MM.1S (cell line): ENCODE measurements at regions not wholly inside any gene's neighbourhood (a gene's known extent, or its start where the extent isn't known, plus 50 kb on each side); places are given as distances from the start of the nearest gene placed in this dataset.

Source experiments
- DNase-seq: peaks from one replicate; pipeline ENCODE4 v3.0.0-alpha.2; 2015
- H2AFZ ChIP-seq: fragments of 300-600 bp; sonication (generic); 2 replicates; pipeline ENCODE4 v1.6.0; 2016; ENCODE audit warnings: antibody characterized with exemption, low read length
- H3F3A ChIP-seq: fragments of 300-600 bp; sonication (generic); 2 replicates; pipeline ENCODE4 v1.6.1; 2016; ENCODE audit warnings: mild to moderate bottlenecking, antibody characterized with exemption, low read length, moderate library complexity, mixed read lengths; ENCODE audit not compliant: insufficient read depth
- H3K27ac ChIP-seq: fragments of 300-600 bp; sonication (generic); 2 replicates; pipeline ENCODE4 v1.5.1; 2016; ENCODE audit warnings: mild to moderate bottlenecking, low read length
- H3K27me3 ChIP-seq: fragments of 300-600 bp; sonication (generic); replicated peaks from 2 replicates; pipeline ENCODE4 v1.6.0; 2016; ENCODE audit warnings: low read length; ENCODE audit not compliant: insufficient read depth
- H3K36me3 ChIP-seq: fragments of 300-600 bp; sonication (generic); replicated peaks from 2 replicates; pipeline ENCODE4 v1.6.1; 2016; ENCODE audit warnings: mild to moderate bottlenecking, low read length, mixed read lengths; ENCODE audit not compliant: insufficient read depth
- H3K4me1 ChIP-seq: fragments of 300-600 bp; sonication (generic); 2 replicates; pipeline ENCODE4 v1.6.1; 2016; ENCODE audit warnings: low read length, mixed read lengths
- H3K4me2 ChIP-seq: fragments of 300-600 bp; sonication (generic); 2 replicates; pipeline ENCODE4 v1.6.0; 2016; ENCODE audit warnings: low read depth, low read length
- H3K4me3 ChIP-seq: fragments of 300-600 bp; sonication (generic); 2 replicates; pipeline ENCODE4 v1.5.1; 2016; ENCODE audit warnings: low read length, mixed read lengths
- H3K79me2 ChIP-seq: fragments of 300-600 bp; sonication (generic); 2 replicates; pipeline ENCODE4 v1.6.1; 2016; ENCODE audit warnings: mixed run types, low read length, mixed read lengths
- H3K9ac ChIP-seq: fragments of 300-600 bp; sonication (generic); 2 replicates; pipeline ENCODE4 v1.6.1; 2016; ENCODE audit warnings: low read length, mixed read lengths
- H3K9me2 ChIP-seq: fragments of 300-600 bp; sonication (generic); replicated peaks from 2 replicates; pipeline ENCODE4 v1.6.1; 2016; ENCODE audit warnings: mild to moderate bottlenecking, low read length, mixed read lengths; ENCODE audit not compliant: insufficient read depth
- H3K9me3 ChIP-seq: fragments of 300-600 bp; sonication (generic); replicated peaks from 2 replicates; pipeline ENCODE4 v1.6.1; 2016; ENCODE audit warnings: mild to moderate bottlenecking, low read length, mixed read lengths; ENCODE audit not compliant: insufficient read depth
- H4K20me1 ChIP-seq: fragments of 300-600 bp; sonication (generic); 2 replicates; pipeline ENCODE4 v1.6.1; 2016; ENCODE audit warnings: mild to moderate bottlenecking, low read length, moderate library complexity, mixed read lengths; ENCODE audit not compliant: insufficient read depth
- EZH2 ChIP-seq: fragments of 300-600 bp; sonication (generic); optimal IDR thresholded peaks from 2 replicates; pipeline ENCODE3; 2017; ENCODE audit warnings: low read depth, mild to moderate bottlenecking, antibody characterized with exemption, low read length, mixed read lengths
- EZH2phosphoT487 ChIP-seq: fragments of 300-600 bp; sonication (generic); IDR thresholded peaks from 2 replicates; pipeline ENCODE4 v1.6.1; 2018; ENCODE audit warnings: antibody characterized with exemption, low read length
- TF ChIP-seq, protein P1 (sequence below): fragments of 300-600 bp; sonication (generic); IDR thresholded peaks from 2 replicates; pipeline ENCODE4 v1.5.1; 2016; ENCODE audit warnings: antibody characterized with exemption, low read length, mixed read lengths

DNA sequence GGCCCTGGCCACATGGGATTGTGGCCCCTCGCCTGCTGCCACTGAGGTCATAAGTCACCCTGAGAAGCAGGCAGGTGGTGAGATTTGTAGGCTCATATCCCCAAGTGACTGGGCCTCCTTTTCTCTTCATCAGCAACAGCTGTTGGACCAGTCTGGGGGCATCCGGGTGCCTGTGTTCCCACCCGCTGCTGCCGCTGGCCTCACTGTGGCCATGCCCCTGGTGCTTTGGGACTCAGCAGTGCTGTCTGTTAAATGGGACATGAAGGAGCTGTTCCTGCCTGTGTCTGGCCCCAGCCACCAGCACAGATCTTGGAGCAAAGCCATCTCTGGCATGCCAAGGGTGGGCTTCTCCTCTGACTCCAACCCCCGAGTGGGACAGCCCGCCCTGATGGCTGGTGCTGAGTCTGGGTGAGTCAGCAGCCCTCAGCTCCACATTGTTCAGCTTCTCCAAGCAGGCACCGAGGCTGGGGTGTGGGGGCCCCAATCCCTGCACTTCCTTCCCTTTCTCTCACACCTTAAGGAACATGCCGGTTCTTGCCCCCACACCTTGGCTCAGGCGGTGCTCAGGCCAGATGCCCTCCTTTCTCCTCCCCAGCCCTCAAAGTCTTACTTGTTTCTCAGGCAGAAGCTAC lies 207.9 kb downstream of the GLI2 start:
- H4K20me1 ChIP-seq: no peaks in the 10 kb centered on the region
- no peaks in the 10 kb centered on the region for H3K4me1 ChIP-seq
- no peaks in the 10 kb centered on the region for H3K9me2 ChIP-seq
- H3K4me2 ChIP-seq: no peak overlapping the region
- no peak overlapping the region for H3K4me3 ChIP-seq
- DNase-seq: no peak
- no peaks in the 10 kb centered on the region for H3K36me3 ChIP-seq
- TF ChIP-seq EZH2: no peak
- no peak for TF ChIP-seq EZH2phosphoT487
- TF ChIP-seq, protein P1, sequence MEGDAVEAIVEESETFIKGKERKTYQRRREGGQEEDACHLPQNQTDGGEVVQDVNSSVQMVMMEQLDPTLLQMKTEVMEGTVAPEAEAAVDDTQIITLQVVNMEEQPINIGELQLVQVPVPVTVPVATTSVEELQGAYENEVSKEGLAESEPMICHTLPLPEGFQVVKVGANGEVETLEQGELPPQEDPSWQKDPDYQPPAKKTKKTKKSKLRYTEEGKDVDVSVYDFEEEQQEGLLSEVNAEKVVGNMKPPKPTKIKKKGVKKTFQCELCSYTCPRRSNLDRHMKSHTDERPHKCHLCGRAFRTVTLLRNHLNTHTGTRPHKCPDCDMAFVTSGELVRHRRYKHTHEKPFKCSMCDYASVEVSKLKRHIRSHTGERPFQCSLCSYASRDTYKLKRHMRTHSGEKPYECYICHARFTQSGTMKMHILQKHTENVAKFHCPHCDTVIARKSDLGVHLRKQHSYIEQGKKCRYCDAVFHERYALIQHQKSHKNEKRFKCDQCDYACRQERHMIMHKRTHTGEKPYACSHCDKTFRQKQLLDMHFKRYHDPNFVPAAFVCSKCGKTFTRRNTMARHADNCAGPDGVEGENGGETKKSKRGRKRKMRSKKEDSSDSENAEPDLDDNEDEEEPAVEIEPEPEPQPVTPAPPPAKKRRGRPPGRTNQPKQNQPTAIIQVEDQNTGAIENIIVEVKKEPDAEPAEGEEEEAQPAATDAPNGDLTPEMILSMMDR: no peak
- H3F3A ChIP-seq: no peaks in the 10 kb centered on the region
- H3K27ac ChIP-seq: no peak overlapping the region
- H3K27me3 ChIP-seq: no peaks in the 10 kb centered on the region
- no peak overlapping the region for H3K9ac ChIP-seq
- H2AFZ ChIP-seq: no peak overlapping the region
- H3K9me3 ChIP-seq: no peaks in the 10 kb centered on the region
- H3K79me2 ChIP-seq: no peaks in the 10 kb centered on the region

DNA sequence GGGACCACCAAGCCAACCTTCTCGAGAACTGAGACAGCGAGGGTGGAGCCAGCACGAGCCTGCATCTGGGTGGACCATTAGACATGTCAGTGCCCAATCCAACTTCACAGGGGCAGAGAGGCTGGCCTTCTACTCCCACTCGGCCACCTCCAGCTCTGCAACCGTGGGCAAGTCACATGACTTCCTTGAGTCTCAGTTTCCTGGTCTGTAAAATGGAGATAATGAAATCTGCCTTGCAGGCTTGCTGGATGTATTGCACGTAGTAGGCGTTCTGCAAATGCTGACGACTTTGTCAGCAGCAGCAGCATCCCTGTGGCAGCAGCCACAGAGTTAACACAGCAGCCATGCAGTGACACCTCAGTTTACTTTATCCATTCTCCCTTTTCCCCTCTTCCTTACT lies 208.9 kb downstream of the GLI2 start:
- no peak overlapping the region for H3K4me3 ChIP-seq
- no peaks in the 10 kb centered on the region for H3K27me3 ChIP-seq
- no peaks in the 10 kb centered on the region for H3K79me2 ChIP-seq
- H3K9me3 ChIP-seq: no peaks in the 10 kb centered on the region
- no peak overlapping the region for H3K4me2 ChIP-seq
- H2AFZ ChIP-seq: no peak overlapping the region
- no peak overlapping the region for H3K9ac ChIP-seq
- TF ChIP-seq, protein P1: no peak
- no peak for TF ChIP-seq EZH2phosphoT487
- no peak overlapping the region for H3K27ac ChIP-seq
- no peaks in the 10 kb centered on the region for H4K20me1 ChIP-seq
- H3F3A ChIP-seq: no peaks in the 10 kb centered on the region
- no peaks in the 10 kb centered on the region for H3K4me1 ChIP-seq
- H3K36me3 ChIP-seq: no peaks in the 10 kb centered on the region
- DNase-seq: no peak
- no peaks in the 10 kb centered on the region for H3K9me2 ChIP-seq

DNA sequence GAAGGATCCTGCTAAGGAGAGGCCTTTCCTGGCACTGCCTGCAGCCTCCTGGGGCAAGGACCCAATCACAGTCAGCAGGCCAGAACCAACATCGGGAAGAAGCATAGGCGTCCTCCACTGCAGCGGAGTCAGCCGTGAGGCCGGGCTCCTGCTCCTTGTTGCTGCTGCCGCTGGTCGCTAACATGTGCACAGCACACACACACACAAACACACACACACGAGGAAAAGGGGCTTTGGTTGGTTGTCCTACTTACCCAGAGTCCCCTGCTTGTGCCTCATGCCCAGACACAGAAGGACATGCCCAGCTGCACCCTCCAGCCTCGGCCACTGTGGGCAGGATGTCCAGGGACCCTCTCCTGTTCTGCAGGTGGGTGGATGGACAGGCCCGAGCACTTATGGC lies 209.4 kb downstream of the GLI2 start:
- Histone ChIP-seq H3K9ac (no peak overlapping the region), H3K27ac (no peak overlapping the region), H3K4me1 (no peaks in the 10 kb centered on the region), H3K9me2 (no peaks in the 10 kb centered on the region), H3K79me2 (no peaks in the 10 kb centered on the region), H3K4me3 (no peak overlapping the region), H3F3A (no peaks in the 10 kb centered on the region), H3K27me3 (no peaks in the 10 kb centered on the region), H2AFZ (no peak overlapping the region), H3K9me3 (no peaks in the 10 kb centered on the region), H4K20me1 (no peaks in the 10 kb centered on the region), H3K4me2 (no peak overlapping the region), H3K36me3 (no peaks in the 10 kb centered on the region)
- TF ChIP-seq, protein P1: no peak
- TF ChIP-seq EZH2 (no peak), EZH2phosphoT487 (no peak)
- no peak for DNase-seq
